ENCODE measurements at regions not wholly inside any gene's neighbourhood (a gene's known extent, or its start where the extent isn't known, plus 50 kb on each side); places are given as distances from the start of the nearest gene placed in this dataset.
"Not testable (repeated sequence)": the region's sequence is repeated elsewhere in the genome, so short reads cannot be mapped to it uniquely, and the experiment has no call there.

DNA sequence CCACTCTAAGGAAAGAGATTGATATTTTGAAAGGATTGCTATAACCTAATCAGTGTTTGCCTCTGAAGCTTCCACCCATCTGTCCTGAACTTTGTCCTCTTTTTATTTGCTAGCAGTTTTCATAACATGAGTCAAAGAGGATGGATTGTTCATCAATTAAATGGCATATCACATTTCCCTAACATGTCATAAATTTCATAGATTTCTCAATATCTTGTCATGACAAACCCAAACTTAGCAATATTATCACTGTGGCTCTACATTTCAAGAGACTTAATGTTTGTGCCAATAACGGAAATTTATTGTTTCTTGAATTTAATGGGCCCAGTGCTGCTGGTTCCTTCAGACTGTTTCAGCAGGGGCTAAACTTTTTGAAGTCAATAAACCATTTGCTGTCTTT is 330.3 kb downstream of the CAAP1 start:
- no peak for DNase-seq

DNA sequence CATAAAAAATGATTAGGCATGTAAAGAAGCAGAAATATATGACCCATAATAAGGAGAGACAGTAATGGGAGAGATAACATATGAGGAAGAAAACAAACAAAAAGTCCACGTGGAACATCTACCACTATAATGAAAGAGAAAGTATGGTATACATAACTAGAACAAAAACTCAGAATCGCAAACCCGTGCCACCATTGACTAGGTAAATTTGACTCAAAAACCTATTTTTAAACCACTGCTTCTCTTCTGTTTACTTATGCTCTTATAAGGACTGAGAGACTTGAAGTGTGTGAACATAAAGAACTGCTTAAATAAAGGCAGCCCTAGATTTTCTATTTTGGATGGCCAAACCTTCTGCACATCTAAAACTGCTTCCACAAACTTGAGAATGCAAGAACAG is 330.7 kb downstream of the CAAP1 start:
- DNase-seq: no peak

DNA sequence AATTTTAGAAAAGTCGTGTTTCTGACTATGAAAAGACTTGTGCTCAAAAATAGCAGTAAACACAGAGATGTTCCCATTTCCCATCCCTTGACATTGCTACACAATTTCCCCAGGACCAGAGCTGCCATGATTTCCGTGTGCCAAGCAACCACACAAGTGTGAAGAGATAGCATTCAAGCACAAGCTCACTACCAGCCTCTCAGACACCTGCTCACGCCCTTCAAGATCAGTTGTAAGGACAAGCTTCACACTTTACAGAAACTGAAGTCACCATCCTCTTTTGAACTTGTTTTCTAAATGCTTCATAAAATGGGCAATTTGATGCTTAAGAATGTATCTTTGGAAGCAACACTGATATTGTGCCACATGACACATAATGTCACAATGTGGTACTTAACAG is 333.1 kb downstream of the CAAP1 start:
- no peak for DNase-seq

DNA sequence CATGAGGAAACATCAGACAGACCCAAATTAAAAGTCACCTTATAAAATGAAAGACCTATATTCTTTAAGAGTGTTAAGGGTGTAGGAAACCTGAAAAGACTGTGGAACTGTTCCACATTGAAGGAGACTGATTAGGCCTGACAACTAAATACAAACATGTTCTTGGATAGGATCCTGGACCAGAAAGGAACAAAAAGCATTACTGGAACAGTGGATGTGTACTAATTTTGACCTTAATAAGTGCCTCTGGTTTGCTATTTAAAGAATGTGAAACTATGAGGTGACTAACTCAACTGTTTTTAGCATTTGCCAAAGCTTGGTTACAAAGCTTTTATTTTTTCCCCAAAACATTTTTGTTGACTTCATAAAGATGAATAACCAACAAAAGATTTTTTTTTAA is 340.6 kb downstream of the CAAP1 start:
- DNase-seq: no peak

DNA sequence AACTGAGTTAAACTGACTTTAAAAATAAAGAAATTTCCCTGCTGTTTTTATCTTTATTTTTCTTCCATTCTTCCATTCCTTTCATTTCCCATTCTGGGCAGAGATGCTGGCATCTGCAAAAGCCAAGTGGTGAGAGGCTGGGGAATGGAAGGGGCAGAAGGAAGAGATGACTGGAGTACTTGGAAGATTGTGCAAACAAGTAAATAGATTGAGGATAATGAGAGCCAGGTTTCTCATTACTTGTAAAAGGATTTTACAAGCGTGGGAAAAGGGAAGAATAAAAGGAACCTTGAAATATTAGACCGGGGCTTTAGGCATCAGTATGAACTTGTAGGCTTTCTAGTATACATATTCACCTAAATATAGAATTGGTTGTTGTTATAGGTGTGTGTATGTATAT is 341.2 kb downstream of the CAAP1 start:
- no peak for DNase-seq

DNA sequence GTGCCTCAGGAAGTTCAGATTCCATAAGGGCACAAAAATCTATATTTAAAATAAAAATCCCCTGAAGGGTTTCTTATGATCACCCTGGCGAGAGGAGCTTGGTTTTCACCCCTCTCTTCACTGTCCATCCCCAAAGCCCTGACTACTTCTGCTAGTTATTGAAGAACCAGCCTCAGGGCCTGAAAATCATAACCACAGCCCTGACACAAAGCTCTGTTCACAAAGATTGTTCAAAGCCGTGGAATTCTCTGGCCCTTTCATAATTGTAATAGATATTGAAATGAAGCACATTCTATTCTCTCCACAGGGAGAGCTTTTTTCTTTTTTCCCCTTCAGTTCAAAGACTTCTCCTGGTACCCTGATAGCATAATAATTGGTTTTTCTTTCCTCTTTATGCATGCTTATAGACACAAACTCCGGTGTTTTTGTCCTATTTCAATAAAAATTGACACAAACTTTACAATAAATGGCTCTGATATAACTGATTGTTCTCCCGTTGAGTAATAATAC is 343.8 kb downstream of the CAAP1 start:
- no peak for DNase-seq

DNA sequence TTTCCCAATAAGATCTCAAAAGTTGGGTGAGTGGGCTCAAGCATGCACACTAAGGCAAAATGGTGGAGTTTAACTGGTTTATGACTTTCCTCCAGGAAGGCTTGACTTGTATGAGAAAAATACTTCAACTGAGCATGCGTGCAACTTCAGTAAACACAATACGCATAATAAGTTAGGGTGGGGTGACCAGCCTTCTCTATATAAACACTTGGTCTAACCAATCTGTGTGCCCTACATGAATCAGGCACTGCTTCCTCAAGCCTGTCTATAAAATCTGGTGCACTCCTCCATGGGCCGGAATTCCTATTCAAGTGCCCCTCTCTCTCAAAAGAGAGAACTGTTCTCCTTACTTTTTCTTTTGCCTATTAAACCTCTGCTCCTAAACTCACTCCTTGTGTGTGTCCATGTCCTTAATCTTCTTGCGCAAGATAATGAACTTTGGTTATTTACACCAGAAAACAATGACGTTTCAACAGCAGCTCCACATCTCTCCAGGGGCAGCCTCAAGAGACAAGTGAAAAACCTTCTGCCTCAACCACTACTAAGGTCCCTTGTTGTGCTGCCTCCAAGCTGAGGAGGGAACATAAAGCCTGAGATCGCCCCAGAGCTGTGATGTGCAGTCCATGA is 352.6 kb downstream of the CAAP1 start:
- no peak for DNase-seq

DNA sequence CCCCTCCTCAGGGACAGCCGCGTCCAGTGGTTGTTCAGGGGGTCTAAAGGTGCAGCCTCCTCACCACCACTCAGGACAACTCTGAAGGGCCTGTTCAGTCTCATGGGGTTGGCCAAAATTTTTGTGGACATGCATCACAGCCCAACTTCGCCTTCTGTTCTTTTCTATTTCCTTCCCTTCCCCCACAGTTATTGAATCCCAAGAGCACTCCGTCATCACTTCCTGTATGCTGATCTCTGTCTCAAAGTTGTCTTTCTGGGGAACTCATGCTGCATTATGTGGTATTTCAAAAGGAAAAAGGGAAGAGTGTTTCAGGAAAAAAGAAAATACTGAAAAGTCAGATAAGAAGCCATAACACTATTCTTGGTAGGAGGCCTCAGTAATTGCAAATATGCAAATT is 355.4 kb downstream of the CAAP1 start:
- DNase-seq: no peak

DNA sequence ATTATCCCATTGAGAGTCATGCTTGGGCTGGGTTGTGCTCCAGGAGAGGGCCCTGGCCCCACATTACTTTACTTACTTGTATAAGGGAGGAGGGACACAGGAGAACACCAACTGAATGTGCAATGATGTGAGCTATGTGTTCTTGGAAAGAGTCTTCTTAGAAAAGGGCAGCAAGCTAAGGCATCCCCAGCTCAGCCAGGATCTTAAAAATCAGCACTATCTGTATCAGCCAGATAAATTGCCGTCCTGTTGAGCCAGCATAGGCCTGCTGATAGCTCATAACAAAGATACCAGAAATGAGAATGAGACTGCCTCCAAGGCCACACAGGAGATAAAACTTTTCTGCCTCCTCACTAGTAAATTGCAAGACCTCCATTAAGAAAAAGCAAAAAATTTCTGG is 357.5 kb downstream of the CAAP1 start:
- DNase-seq: no peak

DNA sequence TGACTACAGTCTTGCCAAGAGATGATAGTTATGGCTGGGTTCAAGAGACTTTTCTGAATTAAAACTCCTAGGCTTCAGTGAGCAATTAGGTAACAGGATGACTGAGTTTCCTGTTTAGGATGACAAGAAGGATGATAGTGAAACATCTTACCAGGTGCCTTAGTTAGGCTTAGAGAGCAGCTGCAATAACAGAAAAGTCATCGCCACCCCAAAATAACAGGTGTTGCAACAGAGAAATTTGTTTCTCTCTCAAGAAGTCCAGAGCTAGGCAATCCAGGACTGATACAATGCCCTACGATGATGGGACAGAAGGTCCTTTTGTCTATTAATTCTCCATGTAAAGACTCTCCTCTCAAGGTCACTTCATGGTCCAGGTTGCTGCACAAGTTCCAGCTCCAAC is 361.8 kb downstream of the CAAP1 start:
- DNase-seq: no peak

DNA sequence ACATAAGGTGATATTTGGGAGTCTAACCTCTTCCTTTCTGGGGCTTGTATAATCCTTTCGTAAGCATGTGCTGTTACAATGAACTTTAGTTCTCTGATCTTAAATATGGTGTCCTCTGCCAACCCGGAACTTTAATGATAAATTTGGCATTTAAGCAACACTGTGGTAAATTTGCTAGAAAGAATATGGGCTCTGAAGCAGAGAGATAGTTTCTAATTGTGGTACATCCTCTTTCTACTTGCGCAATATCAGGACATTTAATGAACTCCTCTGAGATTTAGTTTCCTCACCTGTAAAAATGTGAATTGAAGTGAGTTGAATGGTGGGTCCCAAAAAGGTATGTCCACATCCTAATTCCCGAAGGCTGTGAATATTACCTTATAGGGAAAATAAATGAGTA is 364.7 kb downstream of the CAAP1 start:
- no peak for DNase-seq

DNA sequence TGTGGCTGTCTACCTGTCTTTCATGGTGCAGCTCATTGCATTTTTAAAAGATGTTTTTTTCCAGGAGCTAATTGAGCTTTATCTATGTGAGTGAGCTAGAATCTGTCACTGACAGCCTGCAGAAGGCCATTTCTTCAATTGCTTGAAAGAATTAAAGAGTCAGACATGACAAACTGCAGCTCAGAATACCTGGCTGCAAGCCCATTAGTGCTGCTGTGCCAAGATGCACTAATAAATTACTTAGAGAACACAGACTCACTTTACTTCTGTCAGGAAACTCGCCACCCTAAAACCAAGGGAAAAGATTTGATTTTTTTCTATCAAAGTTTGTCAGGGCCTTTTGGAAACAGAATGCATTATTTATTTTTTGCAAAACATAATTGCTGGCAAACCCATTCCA is 368.3 kb downstream of the CAAP1 start:
- DNase-seq: no peak

DNA sequence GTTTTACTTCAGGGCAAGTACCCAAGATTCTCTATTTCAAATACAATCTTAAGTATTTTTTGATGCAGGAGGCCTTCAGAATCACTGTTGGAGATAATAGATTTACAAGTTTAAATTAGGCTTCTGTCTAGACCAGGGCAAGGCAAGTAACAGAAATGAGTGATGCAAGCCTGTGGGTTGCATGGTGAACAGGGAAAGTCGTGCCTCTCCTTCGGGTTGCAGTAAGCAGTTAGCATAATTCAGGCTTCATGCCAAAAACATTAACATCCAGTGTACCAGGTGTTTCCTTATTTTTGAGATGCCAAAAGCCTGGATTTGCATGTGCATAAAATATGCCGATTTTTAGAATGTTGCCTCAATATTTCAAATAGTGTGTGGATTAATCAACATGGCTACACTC is 369.0 kb downstream of the CAAP1 start:
- DNase-seq: no peak

DNA sequence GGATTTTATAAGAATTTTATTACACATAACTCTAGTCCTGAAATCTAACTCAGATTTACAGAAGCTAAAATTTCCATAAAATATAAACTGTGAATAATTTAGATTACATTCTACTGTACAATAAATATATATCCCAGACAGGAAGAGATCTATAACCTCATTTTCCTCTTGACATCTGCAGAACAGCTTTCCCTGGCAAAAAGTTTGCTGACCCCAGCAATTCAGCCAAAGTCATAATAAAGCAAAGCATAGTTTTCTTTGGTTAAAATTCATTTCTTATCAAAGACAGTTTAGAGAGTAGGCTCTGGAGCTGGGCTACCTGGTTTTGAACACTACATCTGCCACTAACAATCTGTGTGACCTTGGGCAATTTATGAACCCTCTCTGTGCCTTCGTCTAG is 372.5 kb downstream of the CAAP1 start:
- DNase-seq: no peak

DNA sequence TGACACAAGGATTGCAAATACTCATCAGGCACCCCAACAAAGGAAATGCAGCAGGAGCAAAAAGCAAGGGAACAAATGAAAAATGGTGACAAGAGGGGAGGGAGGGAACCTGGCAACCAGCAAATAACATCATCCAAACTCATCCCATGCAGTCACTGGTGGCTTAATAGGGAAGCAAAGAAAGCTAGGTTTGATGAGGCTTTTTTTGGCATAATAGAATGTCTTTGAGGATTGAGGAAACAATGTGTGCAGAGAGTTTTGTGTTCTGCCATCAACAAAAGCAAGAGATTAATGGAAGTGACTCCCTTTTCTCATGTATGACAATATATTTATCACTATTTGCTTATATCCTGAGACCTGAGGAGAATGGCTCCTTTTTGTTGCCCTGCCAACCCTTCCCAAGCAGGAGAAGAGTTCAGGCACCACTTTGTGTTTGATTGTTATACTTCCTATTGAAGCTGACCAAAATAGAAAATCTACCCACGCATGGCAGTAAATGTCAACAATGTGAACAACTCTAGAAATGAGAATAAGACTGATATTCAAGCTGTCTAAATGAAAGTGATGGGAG is 375.7 kb downstream of the CAAP1 start:
- no peak for DNase-seq

DNA sequence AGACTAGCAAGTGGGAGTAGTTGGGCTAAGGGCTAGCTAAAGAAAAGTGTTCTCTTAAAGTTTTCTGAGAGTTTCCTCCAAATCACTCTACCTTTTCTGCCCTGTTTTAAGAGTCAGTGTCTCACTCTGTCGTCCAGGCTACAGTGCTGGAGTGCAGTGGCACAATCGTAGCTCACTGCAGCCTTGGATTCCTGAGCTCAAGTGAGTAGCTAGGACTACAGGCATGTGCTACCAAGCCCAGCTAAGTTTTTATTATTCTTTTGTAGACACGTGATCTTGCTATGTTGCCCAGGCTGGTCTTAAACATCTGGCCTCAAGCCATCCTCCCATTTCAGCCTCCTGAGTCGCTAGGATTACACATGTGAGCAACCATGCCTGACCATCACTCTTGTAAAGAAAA is 378.9 kb downstream of the CAAP1 start:
- no peak for DNase-seq

DNA sequence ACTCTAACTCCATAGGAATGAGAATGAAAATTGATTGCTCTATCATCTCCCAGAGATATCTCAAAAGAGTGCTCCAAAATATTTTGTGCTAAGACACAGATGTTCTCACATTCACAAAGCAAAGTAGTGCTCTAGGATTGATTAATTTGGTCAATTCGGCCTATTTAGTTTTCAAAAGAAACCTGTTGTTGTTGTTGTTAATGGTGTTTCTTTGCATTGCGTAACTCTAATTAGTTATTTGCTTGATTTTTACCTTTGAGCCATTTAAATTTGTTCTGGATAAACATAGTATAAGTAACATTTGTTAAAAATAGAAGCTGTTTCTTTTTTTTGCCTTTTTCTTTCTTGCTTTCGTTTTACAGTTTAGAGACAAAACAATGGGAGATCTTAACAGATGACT is 382.5 kb downstream of the CAAP1 start:
- no peak for DNase-seq

DNA sequence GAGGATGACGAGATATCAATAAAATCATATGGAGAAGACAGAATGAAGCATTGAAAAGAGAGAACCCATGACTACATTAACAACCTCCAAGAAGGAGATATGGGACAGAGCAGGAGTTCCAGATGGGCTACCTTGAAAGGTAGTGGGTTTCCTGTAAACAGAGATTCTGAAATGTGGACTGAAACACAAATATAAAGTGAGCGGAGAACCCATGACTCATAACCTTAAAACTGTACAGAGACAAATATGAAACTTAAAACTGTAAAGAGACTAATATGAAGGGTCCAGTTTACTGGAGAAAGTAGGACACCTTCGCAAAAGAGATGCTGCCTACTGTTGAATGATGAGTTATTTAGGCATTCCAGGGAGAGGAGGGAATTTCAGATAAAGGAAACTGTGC is 383.7 kb downstream of the CAAP1 start:
- DNase-seq: no peak

DNA sequence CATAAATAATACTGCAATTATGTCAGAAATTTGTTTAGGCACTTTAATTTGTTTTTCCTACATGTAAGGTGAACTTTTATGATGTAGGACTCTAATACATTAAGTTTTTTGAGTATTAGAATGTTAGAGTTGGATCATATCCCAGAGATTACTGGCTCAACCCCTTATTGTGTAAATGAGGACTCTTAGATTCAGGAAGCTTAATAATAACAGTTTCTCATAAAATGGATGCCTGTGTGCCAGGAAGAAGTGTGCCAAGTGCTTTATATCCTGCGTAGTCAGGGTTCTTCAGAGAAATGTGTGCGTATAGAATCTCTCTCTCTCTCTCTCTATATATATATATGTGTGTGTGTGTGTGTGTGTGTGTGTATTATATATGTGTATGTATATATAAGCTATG is 388.5 kb downstream of the CAAP1 start:
- no peak for DNase-seq

DNA sequence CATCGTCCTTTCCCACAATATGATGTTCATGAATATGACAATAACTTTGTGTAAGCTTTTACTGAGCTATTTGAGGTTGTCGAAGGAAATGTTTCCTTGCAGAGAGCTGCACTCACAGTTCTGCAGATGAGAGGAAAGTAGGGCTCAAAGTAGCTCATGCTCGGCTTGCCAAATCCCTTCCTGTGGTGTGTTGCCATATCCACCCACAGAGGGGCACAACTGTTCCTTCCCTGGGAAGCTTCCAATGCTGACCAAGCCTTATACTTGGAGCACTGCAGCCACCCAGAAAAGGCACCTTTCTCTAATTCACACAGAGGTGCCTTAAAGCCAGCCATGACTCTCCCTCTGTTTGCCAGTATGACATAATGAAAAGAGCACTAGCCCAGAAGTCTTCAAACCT is 390.3 kb downstream of the CAAP1 start:
- DNase-seq: no peak

DNA sequence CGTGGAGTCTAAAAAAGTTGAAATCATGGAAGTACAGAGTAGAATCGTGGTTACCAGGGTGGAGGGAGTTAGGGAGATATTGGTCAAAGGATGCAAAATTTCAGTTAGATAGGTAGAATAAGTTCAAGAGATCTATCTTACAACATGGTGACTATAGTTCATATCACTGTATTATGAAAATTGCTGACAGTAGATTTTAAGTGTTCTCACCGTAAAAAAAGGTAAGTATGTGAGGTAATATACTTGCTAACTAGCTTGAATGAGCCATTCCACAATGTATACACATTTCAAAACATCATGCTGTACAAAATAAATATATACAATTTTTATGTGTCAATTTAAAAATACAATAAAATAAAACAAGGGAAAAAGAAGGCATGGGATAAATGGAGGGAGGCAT is 392.1 kb downstream of the CAAP1 start:
- DNase-seq: no peak

DNA sequence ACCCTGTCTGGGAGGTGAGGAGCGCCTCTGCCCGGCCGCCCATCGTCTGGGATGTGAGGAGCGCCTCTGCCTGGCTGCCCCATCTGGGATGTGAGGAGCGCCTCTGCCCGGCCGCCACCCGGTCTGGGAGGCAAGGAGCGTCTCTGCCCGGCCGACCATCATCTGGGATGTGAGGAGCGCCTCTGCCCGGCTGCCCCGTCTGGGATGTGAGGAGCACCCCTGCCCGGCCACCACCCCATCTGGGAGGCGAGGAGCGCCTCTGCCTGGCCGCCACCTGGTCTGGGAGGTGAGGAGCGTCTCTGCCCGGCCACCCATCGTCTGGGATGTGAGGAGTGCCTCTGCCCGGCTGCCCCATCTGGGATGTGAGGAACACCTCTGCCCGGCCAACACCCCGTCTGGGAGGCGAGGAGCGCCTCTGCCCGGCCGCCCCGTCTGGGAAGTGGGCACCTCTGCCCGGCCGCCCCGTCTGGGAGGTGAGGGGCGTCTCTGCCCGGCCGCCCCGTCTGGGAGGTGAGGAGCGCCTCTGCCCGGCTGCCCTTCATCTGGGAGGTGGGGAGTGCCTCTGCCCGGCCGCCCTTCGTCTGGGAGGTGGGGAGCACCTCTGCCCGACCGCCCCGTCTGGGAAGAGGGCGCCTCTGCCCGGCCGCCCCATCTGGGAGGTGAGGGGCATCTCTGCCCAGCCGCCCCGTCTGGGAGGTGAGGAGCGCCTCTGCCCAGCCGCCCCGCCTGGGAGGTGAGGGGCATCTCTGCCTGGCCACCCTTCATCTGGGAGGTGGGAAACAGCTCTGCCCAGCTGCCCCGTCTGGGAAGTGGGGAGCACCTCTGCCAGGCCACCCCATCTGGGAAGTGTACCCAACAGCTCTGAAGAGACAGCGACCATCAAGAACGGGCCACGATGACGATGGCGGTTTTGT is 399.7 kb downstream of the CAAP1 start:
- DNase-seq: not testable (repeated sequence)

DNA sequence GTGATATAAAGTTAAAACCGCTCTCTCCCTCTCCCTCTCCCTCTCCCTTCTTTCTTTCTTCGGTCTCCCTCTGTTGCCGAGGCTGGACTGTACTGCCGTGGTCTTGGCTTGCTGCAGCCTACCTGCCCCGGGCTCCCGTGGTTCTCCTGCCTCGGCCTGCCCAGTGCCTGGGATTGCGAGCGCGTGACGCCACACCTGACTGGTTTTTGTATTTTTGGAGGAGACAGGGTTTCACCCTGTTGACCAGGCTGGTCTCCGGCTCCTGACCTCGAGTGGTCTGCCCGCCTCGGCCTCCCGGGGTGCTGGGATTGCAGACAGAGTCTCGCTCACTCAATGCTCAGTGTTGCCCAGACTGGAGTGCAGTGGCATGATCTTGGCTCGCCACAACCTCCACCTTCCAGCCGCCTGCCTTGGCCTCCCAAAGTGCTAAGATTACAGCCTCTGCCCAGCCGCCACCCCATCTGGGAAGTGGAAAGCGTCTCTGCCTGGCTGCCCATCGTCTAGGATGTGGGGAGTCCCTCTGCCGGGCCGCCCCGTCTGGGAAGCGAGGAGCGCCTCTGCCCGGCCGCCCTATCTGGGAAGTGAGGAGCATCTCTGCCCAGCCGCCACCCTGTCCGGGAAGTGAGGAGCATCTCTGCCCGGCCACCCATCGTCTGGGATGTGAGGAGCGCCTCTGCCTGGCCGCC is 400.5 kb downstream of the CAAP1 start:
- DNase-seq: not testable (repeated sequence)

DNA sequence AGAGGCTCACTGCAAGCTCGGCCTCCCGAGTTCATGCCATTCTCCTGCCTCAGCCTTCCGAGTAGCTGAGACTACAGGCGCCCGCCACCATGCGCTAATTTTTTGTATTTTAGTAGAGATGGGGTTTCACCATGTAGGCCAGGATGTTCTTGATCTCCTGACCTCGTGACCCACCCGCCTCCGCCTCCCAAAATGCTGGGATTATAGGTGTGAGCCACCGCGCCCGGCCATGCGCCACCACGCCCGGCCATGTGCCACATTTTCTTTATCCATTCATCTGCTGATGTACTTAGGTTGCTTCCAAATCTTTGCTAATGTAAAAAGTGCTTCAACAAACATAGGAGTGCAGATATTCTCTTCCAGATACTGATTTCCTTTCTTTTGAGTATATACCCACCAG is 408.6 kb downstream of the CAAP1 start:
- DNase-seq: no peak

Measured in NCI-H2171 (cell line).